Naive thymus-derived CD8-positive, alpha-beta T cell (primary cell): ENCODE measurements at regions not wholly inside any gene's neighbourhood (a gene's known extent, or its start where the extent isn't known, plus 50 kb on each side); places are given as distances from the start of the nearest gene placed in this dataset.

Experiments used
- ATAC-seq, 2 donors: fragments of 150-1000 bp; cut with Tn5 transposase in 1 of 2; sonication (Bioruptor Pico), chemical (Tn5 transposase) in 1 of 2; 1 replicate in 1 of 2; 2 replicates in 1 of 2; pipeline ENCODE4 v1.10.0; 2021; ENCODE audit warnings: mild to moderate bottlenecking in 2 of 2, moderate library complexity in 2 of 2
- POLR2A ChIA-PET: fragments of 350-600 bp; sonication (Branson Sonifier 250); formaldehyde crosslinking; loops from one replicate; lab custom pipeline; 2021; ENCODE audit warnings: antibody characterized with exemption; lab: Charles Lee
- DNase-seq, 10 donors: peaks; one replicate each; pipeline versions ENCODE4 v3.0.0 to v3.0.0-alpha.2; 2020 to 2022
- H3K27ac Mint-ChIP-seq, 10 donors: one replicate each; pipeline ENCODE4 v1.8.0; 2020 to 2022; ENCODE audit warnings: mild to moderate bottlenecking in 10 of 10, mixed read lengths in 10 of 10, moderate library complexity in 4 of 10, inconsistent platforms in 1 of 10
- H3K27me3 Mint-ChIP-seq, 5 donors: one replicate each; pipeline ENCODE4 v1.8.0; 2021 to 2022; ENCODE audit warnings: mixed read lengths in 5 of 5
- H3K36me3 Mint-ChIP-seq, 3 donors: one replicate each; pipeline ENCODE4 v1.8.0; 2020 to 2022; ENCODE audit warnings: mixed read lengths in 3 of 3, mild to moderate bottlenecking in 2 of 3, inconsistent platforms in 1 of 3
- H3K4me1 Mint-ChIP-seq, 4 donors: one replicate each; pipeline ENCODE4 v1.8.0; 2021 to 2022; ENCODE audit warnings: mixed read lengths in 4 of 4
- H3K4me3 Mint-ChIP-seq, 10 donors: one replicate each; pipeline ENCODE4 v1.8.0; 2020 to 2022; ENCODE audit warnings: mild to moderate bottlenecking in 10 of 10, mixed read lengths in 10 of 10, moderate library complexity in 6 of 10, inconsistent platforms in 1 of 10
- H3K9me3 Mint-ChIP-seq, 9 donors: one replicate each; pipeline ENCODE4 v1.8.0; 2020 to 2022; ENCODE audit warnings: mixed read lengths in 9 of 9, mild to moderate bottlenecking in 3 of 9, inconsistent platforms in 1 of 9, moderate library complexity in 1 of 9

DNA sequence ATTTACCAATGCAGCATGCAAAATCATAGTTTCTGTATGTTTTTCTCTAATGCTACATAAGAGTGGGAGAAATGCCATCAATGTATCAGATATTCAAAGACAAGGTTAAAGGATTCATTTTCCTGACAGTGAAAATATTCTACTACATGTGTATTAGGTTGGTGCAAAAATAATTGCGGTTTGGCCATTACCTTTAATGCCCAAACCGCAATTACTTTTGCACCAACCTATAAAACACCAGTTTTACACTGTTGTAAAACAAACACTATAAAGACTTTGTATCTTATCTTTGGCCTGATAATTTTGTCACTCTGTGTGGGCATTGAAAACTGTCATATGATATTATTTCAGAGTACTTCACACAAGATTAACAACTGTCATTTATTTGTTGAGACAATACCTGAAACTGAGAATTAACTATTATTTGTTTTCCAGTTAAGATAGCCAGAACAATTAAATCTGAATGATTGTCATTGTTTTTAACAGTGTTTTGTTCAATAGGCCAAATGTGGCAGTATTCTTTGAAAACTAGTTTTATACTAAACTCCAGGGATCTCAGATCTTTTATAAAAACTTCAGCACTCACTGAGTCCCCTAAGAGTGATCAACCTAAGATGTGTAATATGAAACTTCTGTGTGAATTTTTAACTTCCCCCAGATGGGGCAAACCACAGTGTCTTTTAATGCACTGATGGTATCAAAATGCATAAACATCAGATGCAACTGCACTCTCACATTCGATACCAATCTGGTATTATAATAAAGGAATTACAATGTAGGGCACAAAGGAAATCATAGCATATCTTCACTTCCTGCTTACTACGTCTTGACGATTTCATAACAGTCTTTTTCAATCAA, 53.8 kb upstream of the FBN2 start:
- Mint-ChIP-seq H3K4me1 (no peaks in the 10 kb centered on the region), H3K9me3 (peaks cover 0 to 12% (median under 1%) of the 10 kb centered on the region in 9 donors), H3K4me3 (no peak overlapping the region), H3K27me3 (no peaks in the 10 kb centered on the region), H3K27ac (no peak overlapping the region), H3K36me3 (no peaks in the 10 kb centered on the region)
- ATAC-seq = no peak
- POLR2A ChIA-PET = no interaction called here
- DNase-seq = no peak

DNA sequence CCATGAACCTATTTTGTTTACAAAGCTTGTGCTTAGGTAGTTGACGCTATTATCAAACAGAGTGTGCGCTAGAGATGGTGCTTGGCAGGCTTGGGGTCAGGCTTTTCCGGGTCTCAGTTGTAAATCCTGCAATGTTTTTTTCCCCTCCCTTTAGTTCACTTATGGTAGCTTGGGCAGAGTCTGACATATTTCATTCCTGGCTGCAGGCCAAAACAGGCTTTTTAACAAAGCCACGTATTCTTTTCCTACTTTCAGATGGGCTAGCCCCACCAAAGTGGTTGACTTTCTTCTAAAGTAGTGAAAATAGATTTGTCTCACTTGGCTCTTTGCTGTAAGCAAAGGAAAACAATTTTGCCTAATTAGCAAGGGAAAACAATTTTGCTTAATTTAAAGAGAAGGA, 58.0 kb upstream of the FBN2 start:
- H3K4me1 Mint-ChIP-seq = no peaks in the 10 kb centered on the region
- H3K9me3 Mint-ChIP-seq = peaks cover 0 to 8% (median 1%) of the 10 kb centered on the region in 9 donors
- H3K27me3 Mint-ChIP-seq = no peaks in the 10 kb centered on the region
- H3K36me3 Mint-ChIP-seq = no peaks in the 10 kb centered on the region
- H3K27ac Mint-ChIP-seq = no peak overlapping the region
- no peak overlapping the region for H3K4me3 Mint-ChIP-seq
- POLR2A ChIA-PET = no interaction called here
- DNase-seq (no peak), ATAC-seq (no peak)

- H3K9me3 Mint-ChIP-seq = peaks cover 0 to 15% (median 3%) of the 10 kb centered on the region in 9 donors
- no peaks in the 10 kb centered on the region for H3K4me1 Mint-ChIP-seq
- DNase-seq (no peak), ATAC-seq (no peak)
- H3K4me3 Mint-ChIP-seq = no peak overlapping the region
- no peaks in the 10 kb centered on the region for H3K27me3 Mint-ChIP-seq
- POLR2A ChIA-PET = no interaction called here
- H3K27ac Mint-ChIP-seq = no peak overlapping the region
- H3K36me3 Mint-ChIP-seq = no peaks in the 10 kb centered on the region
These were observed 59.1 kb upstream of the FBN2 start for GRCh38 chr5:128597156-128597555.

- ATAC-seq (no peak), DNase-seq (no peak)
- POLR2A ChIA-PET = no interaction called here
- H3K27me3 Mint-ChIP-seq = peaks cover 0 to 1% (median 0%) of the 10 kb centered on the region in 5 donors
- H3K27ac Mint-ChIP-seq = no peak overlapping the region
- H3K4me1 Mint-ChIP-seq = no peaks in the 10 kb centered on the region
- H3K36me3 Mint-ChIP-seq = peaks cover 0 to 2% (median under 1%) of the 10 kb centered on the region in 3 donors
- H3K4me3 Mint-ChIP-seq = no peak overlapping the region
- peaks cover 0 to 26% (median 9%) of the 10 kb centered on the region in 9 donors for H3K9me3 Mint-ChIP-seq
These were observed 75.1 kb upstream of the FBN2 start for GRCh38 chr5:128613128-128613527.

- H3K36me3 Mint-ChIP-seq = no peaks in the 10 kb centered on the region
- peaks cover 0 to 20% (median 6%) of the 10 kb centered on the region in 9 donors for H3K9me3 Mint-ChIP-seq
- ATAC-seq = no peak
- no peaks in the 10 kb centered on the region for H3K4me1 Mint-ChIP-seq
- no peak overlapping the region for H3K27ac Mint-ChIP-seq
- DNase-seq = no peak
- H3K27me3 Mint-ChIP-seq = no peaks in the 10 kb centered on the region
- H3K4me3 Mint-ChIP-seq = no peak overlapping the region
- POLR2A ChIA-PET = no interaction called here
These were observed 75.7 kb upstream of the FBN2 start for GRCh38 chr5:128613766-128614165.

GRCh38 chr5:128615578-128615977, 77.5 kb upstream of the FBN2 start:
- Mint-ChIP-seq H3K9me3 (peaks cover 0 to 4% (median 0%) of the 10 kb centered on the region in 9 donors), H3K27me3 (no peaks in the 10 kb centered on the region), H3K4me3 (no peak overlapping the region), H3K27ac (no peak overlapping the region), H3K36me3 (no peaks in the 10 kb centered on the region), H3K4me1 (no peaks in the 10 kb centered on the region)
- ATAC-seq = no peak
- DNase-seq = no peak
- POLR2A ChIA-PET = no interaction called here

DNA sequence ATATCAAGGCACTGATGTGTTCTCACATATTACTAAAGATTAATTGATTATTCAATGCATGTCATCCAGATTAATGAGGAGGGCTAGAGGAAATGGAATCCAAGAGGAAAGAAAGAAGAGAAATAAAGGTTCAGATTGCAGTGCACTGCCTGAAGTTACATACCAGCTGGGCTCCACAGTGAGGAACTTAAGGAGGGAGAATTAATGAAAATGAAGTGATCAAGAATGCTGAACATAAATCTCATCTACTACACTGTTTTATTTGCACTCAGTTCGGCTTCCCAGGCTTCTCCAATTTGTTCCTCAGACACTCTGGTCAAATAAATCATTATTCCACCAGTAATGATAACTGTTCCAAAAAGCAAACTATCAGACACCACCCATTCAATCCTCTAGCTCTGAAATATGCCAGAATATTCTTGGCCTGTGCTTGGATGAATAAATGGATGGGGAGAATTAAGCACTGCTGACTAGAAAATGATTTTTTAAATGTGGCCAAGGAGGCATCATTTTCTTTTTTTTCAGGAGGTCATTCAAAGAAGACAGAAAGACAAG, 88.6 kb upstream of the FBN2 start:
- H3K27ac Mint-ChIP-seq = no peak overlapping the region
- POLR2A ChIA-PET = no interaction called here
- ATAC-seq = no peak

DNA sequence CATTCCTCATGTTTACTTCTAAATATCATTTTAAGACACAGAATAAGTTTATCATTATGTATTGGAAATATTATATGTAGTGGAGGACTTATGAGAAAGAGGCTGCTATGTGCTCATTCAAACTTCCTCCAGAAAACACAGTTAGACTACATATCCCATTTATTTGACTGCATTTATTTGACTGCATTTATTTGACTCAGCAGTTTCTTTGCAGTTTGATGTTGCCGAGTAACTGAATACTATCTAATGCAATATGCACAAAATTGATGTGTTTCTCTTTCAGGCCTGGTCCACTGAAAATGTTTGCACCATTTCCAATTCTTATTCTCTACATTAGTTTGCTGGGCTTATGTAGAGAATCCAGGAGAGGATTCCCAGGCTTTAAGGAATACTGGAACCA, 89.9 kb upstream of the FBN2 start:
- DNase-seq = no peak
- Mint-ChIP-seq H3K4me3 (no peak overlapping the region), H3K9me3 (peaks cover 0 to 7% (median 0%) of the 10 kb centered on the region in 9 donors), H3K27me3 (peaks cover 0 to 4% (median 0%) of the 10 kb centered on the region in 5 donors), H3K27ac (no peak overlapping the region), H3K36me3 (no peaks in the 10 kb centered on the region), H3K4me1 (no peaks in the 10 kb centered on the region)
- POLR2A ChIA-PET = no interaction called here
- ATAC-seq = no peak

More for the DNA sequence above, 88.6 kb upstream of the FBN2 start:
- Mint-ChIP-seq H3K9me3 (peaks cover 0 to 7% (median 0%) of the 10 kb centered on the region in 9 donors), H3K36me3 (no peaks in the 10 kb centered on the region), H3K4me3 (no peak overlapping the region), H3K27me3 (peaks cover 0 to 4% (median 0%) of the 10 kb centered on the region in 5 donors), H3K4me1 (no peaks in the 10 kb centered on the region)
- no peak for DNase-seq

DNA sequence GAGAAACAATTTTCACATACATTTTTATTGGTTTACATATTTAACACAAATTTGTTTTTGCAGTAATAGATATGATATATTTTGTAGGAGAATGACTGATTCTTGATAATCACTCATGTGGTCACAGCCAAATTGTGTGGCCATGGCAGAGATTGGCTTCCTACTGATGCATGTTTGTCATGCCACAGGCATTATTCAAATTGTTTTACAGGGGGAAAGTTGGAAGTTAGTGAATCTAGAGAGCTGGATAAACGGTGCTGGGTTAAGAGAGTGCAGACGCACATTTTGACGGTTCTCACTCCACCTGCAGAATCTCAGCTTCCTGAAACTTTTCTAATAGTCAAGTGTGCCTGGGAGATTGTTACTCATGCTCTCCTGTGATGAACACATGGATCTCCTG, 91.1 kb upstream of the FBN2 start:
- Mint-ChIP-seq H3K4me3 (no peak overlapping the region), H3K9me3 (peaks cover 0 to 11% (median 0%) of the 10 kb centered on the region in 9 donors)

GRCh38 chr5:128630121-128630520, 92.1 kb upstream of the FBN2 start:
- POLR2A ChIA-PET = no interaction called here
- Mint-ChIP-seq H3K36me3 (no peaks in the 10 kb centered on the region), H3K27ac (no peak overlapping the region), H3K27me3 (no peaks in the 10 kb centered on the region), H3K9me3 (peaks cover 0 to 16% (median 0%) of the 10 kb centered on the region in 9 donors), H3K4me3 (no peak overlapping the region), H3K4me1 (no peaks in the 10 kb centered on the region)
- ATAC-seq (no peak), DNase-seq (no peak)

More for the DNA sequence above, 91.1 kb upstream of the FBN2 start:
- H3K27me3 Mint-ChIP-seq = peaks cover 0 to 2% (median 0%) of the 10 kb centered on the region in 5 donors
- no peaks in the 10 kb centered on the region for H3K36me3 Mint-ChIP-seq
- H3K4me1 Mint-ChIP-seq = no peaks in the 10 kb centered on the region
- no peak for DNase-seq
- POLR2A ChIA-PET = no interaction called here
- no peak overlapping the region for H3K27ac Mint-ChIP-seq
- ATAC-seq = no peak

GRCh38 chr5:128631771-128632170, 93.7 kb upstream of the FBN2 start:
- H3K4me3 Mint-ChIP-seq = no peak overlapping the region
- peaks cover 0 to 21% (median 0%) of the 10 kb centered on the region in 9 donors for H3K9me3 Mint-ChIP-seq
- POLR2A ChIA-PET = no interaction called here
- DNase-seq (no peak), ATAC-seq (no peak)
- no peaks in the 10 kb centered on the region for H3K27me3 Mint-ChIP-seq
- no peaks in the 10 kb centered on the region for H3K4me1 Mint-ChIP-seq
- no peaks in the 10 kb centered on the region for H3K36me3 Mint-ChIP-seq
- H3K27ac Mint-ChIP-seq = no peak overlapping the region

- no peaks in the 10 kb centered on the region for H3K4me1 Mint-ChIP-seq
- no peak for DNase-seq
- H3K4me3 Mint-ChIP-seq = no peak overlapping the region
- H3K27ac Mint-ChIP-seq = no peak overlapping the region
- no peaks in the 10 kb centered on the region for H3K27me3 Mint-ChIP-seq
- POLR2A ChIA-PET = no interaction called here
- ATAC-seq = no peak
- H3K36me3 Mint-ChIP-seq = no peaks in the 10 kb centered on the region
- peaks cover 0 to 21% (median under 1%) of the 10 kb centered on the region in 9 donors for H3K9me3 Mint-ChIP-seq
These were observed 94.2 kb upstream of the FBN2 start for GRCh38 chr5:128632264-128632663.

- no peak overlapping the region for H3K4me3 Mint-ChIP-seq
- no peaks in the 10 kb centered on the region for H3K36me3 Mint-ChIP-seq
- no peaks in the 10 kb centered on the region for H3K27me3 Mint-ChIP-seq
- peaks cover 0 to 25% (median 1%) of the 10 kb centered on the region in 9 donors for H3K9me3 Mint-ChIP-seq
- H3K27ac Mint-ChIP-seq = no peak overlapping the region
- no peaks in the 10 kb centered on the region for H3K4me1 Mint-ChIP-seq
- ATAC-seq (no peak), DNase-seq (no peak)
- POLR2A ChIA-PET = no interaction called here
These were observed 95.9 kb upstream of the FBN2 start for GRCh38 chr5:128633901-128634300.
